HG03575 (cell line): ENCODE measurements at regions not wholly inside any gene's neighbourhood (a gene's known extent, or its start where the extent isn't known, plus 50 kb on each side); places are given as distances from the start of the nearest gene placed in this dataset.

Experiments
- ATAC-seq: cut with Tn5 transposase; IDR thresholded peaks from one replicate; pipeline ENCODE4 v1.9.1; 2021; ENCODE audit not compliant: unreplicated experiment, insufficient number of reproducible peaks, low FRiP score; ENCODE audit errors: extremely low read depth

- peak; percentile 78 for ATAC-seq
Measured at GRCh38 chr11:26227301-26227746, 104.6 kb upstream of the ANO3 start.

DNA sequence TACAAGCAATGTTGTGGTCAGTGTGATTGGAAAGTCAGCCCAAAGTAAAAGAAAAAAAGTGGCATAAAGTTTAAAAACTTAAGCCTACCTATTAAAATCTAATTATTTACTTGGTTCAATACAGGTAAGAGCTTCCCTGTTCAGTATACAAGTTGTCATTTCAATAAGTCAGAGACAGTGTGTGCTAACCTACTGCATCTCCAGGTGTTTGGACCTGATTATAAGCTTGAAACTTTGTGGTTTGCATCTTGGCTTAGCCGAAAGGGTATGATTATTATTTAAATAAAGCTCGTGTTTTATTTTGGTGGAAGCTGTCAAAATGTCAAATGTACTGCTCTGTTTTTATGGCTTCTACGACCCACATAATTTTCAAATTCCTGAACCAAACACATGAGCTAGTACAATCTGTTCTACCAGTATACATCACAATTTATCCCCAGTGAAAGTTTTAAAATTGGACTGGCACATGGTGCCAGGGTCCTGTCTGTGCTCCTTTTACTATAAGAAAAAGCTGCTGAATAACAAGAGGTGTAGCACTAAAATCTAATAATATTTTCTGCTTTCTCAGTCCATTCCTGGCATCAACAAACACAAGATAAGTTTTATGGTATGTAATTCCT is 103.9 kb upstream of the ANO3 start:
- ATAC-seq = no peak

DNA sequence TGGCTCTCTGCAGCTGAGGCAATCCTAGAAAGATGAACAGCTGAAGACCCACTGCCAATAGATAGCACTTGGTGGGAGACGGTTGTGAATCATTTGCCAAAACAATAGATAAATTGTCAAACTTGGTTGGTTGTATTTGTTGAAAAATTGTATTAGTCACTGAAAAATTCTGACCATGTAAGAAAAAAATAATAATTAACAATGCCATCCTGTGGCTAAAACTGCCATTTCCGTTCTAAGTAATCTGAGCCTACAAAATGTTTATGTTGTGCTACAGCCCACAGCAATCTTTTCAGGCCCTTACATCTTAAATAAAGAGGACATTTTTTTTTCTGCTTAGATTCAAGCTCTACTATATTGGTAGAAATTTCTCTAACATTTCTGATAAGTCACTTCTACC is 103.2 kb upstream of the ANO3 start:
- no peak for ATAC-seq

DNA sequence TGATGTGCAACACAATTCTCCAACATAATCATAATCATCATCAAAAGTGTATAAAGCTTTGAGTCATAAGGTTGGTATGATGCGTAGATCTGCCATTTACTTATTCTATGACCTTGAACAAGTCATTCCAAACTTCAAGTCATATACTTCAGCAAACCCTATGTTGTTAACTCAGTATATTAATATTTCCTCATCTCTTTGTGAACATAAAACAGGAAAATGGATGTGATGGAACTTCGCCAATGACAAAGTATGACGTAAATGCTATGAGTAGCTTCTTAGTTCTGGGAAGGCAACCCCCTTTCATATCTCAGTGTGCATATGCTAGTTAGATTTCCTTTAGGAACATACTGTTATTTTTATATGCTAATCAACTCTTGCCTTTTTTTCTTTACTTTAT is 102.7 kb upstream of the ANO3 start:
- no peak for ATAC-seq

GRCh38 chr11:26229981-26230380 is 101.9 kb upstream of the ANO3 start:
- ATAC-seq = no peak

GRCh38 chr11:26231252-26231661 is 100.7 kb upstream of the ANO3 start:
- no peak for ATAC-seq

GRCh38 chr11:26234451-26234850 is 97.5 kb upstream of the ANO3 start:
- ATAC-seq = no peak

DNA sequence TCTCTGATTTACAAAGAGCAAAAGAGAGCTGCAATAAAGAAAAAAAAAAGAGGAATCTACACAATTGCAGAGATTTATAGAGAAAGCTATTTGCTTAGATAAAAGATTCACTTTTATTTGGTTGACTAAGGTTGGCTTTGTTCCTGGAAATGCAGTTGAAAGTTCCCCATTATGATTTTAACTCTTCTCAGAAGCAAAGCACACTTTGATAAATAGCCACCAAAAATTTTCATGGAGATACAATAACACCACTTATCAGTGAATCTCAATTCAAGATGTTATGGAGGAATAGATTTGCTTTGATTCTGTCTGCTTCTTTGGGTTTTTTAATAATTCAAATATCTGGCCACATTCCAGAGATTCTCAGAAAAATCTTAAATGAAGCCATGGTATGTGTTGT is 88.5 kb upstream of the ANO3 start:
- ATAC-seq = no peak

- no peak for ATAC-seq
Measured at GRCh38 chr11:26244207-26244606, 87.7 kb upstream of the ANO3 start.

GRCh38 chr11:26245046-26245445 is 86.9 kb upstream of the ANO3 start:
- no peak for ATAC-seq

GRCh38 chr11:26247340-26247739 is 84.6 kb upstream of the ANO3 start:
- no peak for ATAC-seq

DNA sequence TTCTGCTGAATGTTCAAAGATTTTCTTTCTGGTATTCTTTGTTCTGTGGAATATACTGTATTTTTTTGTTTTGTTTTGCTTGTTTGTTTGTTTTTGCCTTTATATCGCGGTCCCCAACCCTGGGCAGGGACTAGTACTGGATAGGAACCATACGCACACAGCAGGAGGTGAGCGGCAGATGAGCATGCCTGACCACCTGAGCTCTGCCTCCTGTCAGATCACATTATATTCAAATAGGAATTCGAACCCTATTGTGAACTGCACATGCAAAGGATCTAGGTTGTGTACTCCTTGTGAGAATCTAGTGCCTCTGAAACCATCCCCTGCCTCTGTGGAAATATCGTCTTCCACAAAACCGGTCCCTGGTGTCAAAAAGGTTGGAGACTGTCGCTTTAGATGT is 83.3 kb upstream of the ANO3 start:
- ATAC-seq = no peak

- no peak for ATAC-seq
Measured at GRCh38 chr11:26254378-26254777, 77.6 kb upstream of the ANO3 start.

GRCh38 chr11:26263769-26264168 is 68.2 kb upstream of the ANO3 start:
- ATAC-seq = no peak

- no peak for ATAC-seq
Measured at GRCh38 chr11:26264266-26264665, 67.7 kb upstream of the ANO3 start.

DNA sequence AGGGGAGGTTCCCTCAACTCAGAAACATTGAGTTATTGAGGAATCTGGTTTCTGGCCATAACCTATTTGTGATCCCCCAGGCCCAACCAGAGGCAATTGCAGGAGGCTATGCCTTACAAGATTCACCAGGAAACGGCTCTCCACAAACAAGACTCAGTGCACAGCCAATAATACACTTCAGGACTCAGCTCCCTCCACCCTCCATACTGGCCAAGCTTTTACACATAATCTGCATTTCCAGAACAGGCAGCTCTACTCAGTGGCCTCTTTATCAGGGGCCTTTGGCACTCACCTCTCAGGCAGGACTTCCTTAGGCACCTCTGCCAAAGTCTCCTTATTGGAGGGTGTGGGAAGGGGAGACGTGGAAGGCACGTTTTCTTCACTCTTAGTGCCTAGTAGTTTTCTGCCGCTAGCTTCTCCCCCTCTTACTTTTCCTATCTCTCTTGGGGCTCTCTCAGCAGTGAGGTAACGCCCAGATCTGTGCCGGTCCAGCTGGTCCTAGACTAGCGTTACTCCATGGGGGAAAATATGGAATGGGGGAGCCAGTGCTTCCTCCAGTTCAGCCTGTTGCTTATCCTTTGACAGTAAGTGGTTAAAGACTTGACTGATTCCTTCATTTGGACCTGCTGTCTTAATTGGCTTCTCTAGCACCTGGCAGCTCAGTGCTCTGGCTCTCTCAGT is 62.8 kb upstream of the ANO3 start:
- no peak for ATAC-seq

DNA sequence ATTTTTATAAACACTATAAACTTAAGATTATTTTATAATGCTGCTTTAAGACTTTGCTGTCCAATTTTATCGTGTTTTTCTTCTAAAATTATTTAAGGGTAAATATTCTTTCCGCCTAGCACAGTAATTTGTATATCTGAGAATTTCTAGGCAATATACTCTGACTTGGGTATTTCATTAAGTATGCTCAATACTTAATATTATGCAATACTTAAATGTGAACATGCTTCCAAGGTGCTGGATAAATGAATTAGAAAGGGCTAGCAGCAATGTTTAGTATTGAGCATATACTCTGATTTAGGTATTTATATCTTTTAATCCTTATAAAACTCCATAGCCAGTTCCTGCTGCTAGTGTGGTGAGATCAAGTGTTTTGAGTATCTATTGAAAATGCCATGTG is 60.3 kb upstream of the ANO3 start:
- ATAC-seq = no peak

- peak; percentile 87 for ATAC-seq
Measured at GRCh38 chr11:26276798-26277424, 55.0 kb upstream of the ANO3 start.

GRCh38 chr11:26278354-26278753 is 53.6 kb upstream of the ANO3 start:
- ATAC-seq = no peak
